T-cell (primary cell): ENCODE measurements at regions not wholly inside any gene's neighbourhood (a gene's known extent, or its start where the extent isn't known, plus 50 kb on each side); places are given as distances from the start of the nearest gene placed in this dataset.

Experiments used
- ATAC-seq, 4 experiments: fragments of 200-7000 bp in 3 of 4; fragments of 150-1000 bp in 1 of 4; cut with Tn5 transposase; replicated peaks in 1 of 4; 1 replicate in 3 of 4; 2 replicates in 1 of 4; pipeline ENCODE4 v1.10.0; 2021; ENCODE audit warnings: moderate library complexity in 3 of 4, mild to moderate bottlenecking in 2 of 4, moderate number of reproducible peaks in 1 of 4
- CTCF ChIA-PET, 2 donors: fragments of 300-600 bp; sonication (Branson Sonifier 250); formaldehyde crosslinking; loops; one replicate each; lab custom pipeline; 2022; ENCODE audit warnings: antibody characterized with exemption in 2 of 2; lab: Charles Lee
- POLR2A ChIA-PET, 2 donors: fragments of 300-600 bp; sonication (Branson Sonifier 250); formaldehyde crosslinking; loops; one replicate each; lab custom pipeline; 2022; ENCODE audit warnings: antibody characterized with exemption in 2 of 2; lab: Charles Lee
- DNase-seq, 35 experiments: peaks; one replicate each; pipeline versions ENCODE4 v3.0.0 to v3.0.0-alpha.2; 2013 to 2023
- H3K27ac ChIP-seq: one replicate; pipeline ENCODE4 v1.5.1; 2013; ENCODE audit warnings: low read length
- H3K27me3 ChIP-seq, 2 experiments: replicated peaks in 1 of 2; 1 replicate in 1 of 2; 2 replicates in 1 of 2; pipeline versions ENCODE4 v1.6.1 to v1.7.0; 2013; ENCODE audit warnings: low read length in 1 of 2, mixed read lengths in 1 of 2; ENCODE audit not compliant: control insufficient read depth in 2 of 2, insufficient read depth in 2 of 2; ENCODE audit errors: extremely low read depth in 1 of 2
- H3K36me3 ChIP-seq, 2 donors: 1 replicate in 1 of 2; 2 replicates in 1 of 2; pipeline versions ENCODE4 v1.6.1 to v1.7.0; 2013; ENCODE audit warnings: low read length in 1 of 2; ENCODE audit not compliant: control insufficient read depth in 2 of 2, insufficient read depth in 1 of 2; ENCODE audit errors: extremely low read depth in 1 of 2
- H3K4me1 ChIP-seq, 2 experiments: 1 replicate in 1 of 2; 2 replicates in 1 of 2; pipeline versions ENCODE4 v1.6.1 to v1.7.0; 2013; ENCODE audit warnings: low read length in 2 of 2, mixed read lengths in 1 of 2; ENCODE audit not compliant: insufficient read depth in 2 of 2, control insufficient read depth in 1 of 2; ENCODE audit errors: extremely low read depth in 1 of 2
- H3K4me3 ChIP-seq, 2 donors: 1 replicate in 1 of 2; 2 replicates in 1 of 2; pipeline versions ENCODE4 v1.5.1 to v1.7.0; 2013; ENCODE audit warnings: mild to moderate bottlenecking in 2 of 2, low read length in 1 of 2, moderate library complexity in 1 of 2; ENCODE audit not compliant: control insufficient read depth in 1 of 2; ENCODE audit errors: extremely low read depth in 1 of 2
- H3K9me3 ChIP-seq: 2 replicates; pipeline ENCODE4 v1.7.0; 2013
- H3K27ac Mint-ChIP-seq, 2 donors: one replicate each; pipeline ENCODE4 v1.8.0; 2020 to 2021; ENCODE audit warnings: mild to moderate bottlenecking in 2 of 2, mixed read lengths in 2 of 2
- H3K27me3 Mint-ChIP-seq, 2 donors: one replicate each; pipeline ENCODE4 v1.8.0; 2021 to 2022; ENCODE audit warnings: mixed read lengths in 2 of 2
- H3K36me3 Mint-ChIP-seq: one replicate; pipeline ENCODE4 v1.8.0; 2021; ENCODE audit warnings: mixed read lengths
- H3K4me1 Mint-ChIP-seq, 3 donors: one replicate each; pipeline ENCODE4 v1.8.0; 2020 to 2022; ENCODE audit warnings: mixed read lengths in 3 of 3, mild to moderate bottlenecking in 1 of 3
- H3K4me3 Mint-ChIP-seq, 3 donors: one replicate each; pipeline ENCODE4 v1.8.0; 2020 to 2022; ENCODE audit warnings: mild to moderate bottlenecking in 3 of 3, mixed read lengths in 3 of 3, moderate library complexity in 3 of 3
- H3K9me3 Mint-ChIP-seq, 3 donors: one replicate each; pipeline ENCODE4 v1.8.0; 2020 to 2022; ENCODE audit warnings: mixed read lengths in 3 of 3
- WGBS: methylation state at CpG from one replicate; pipeline ENCODE4 v1.1.5; 2013; ENCODE audit warnings: missing lambda C conversion rate; ENCODE audit not compliant: insufficient coverage; 5-methylcytosine and 5-hydroxymethylcytosine counted together

GRCh38 chr18:45166836-45167551, 448.3 kb upstream of the SLC14A2 start:
- Mint-ChIP-seq H3K9me3 (no peaks in the 10 kb centered on the region), H3K36me3 (no peaks in the 10 kb centered on the region), H3K4me1 (no peaks in the 10 kb centered on the region), H3K27ac (no peak overlapping the region), H3K27me3 (peaks cover 4 to 8% of the 10 kb centered on the region in 2 donors), H3K4me3 (no peak overlapping the region)
- no peak for ATAC-seq
- no peaks in the 10 kb centered on the region for H3K27me3 ChIP-seq
- ChIA-PET CTCF (no interaction called here), POLR2A (no interaction called here)
- no peaks in the 10 kb centered on the region for H3K36me3 ChIP-seq
- H3K27ac ChIP-seq: no peak overlapping the region
- no peaks in the 10 kb centered on the region for H3K4me1 ChIP-seq
- no peaks in the 10 kb centered on the region for H3K9me3 ChIP-seq
- no peak for DNase-seq
- no peak overlapping the region for H3K4me3 ChIP-seq
- WGBS: 42% methylated on average over 3 of the region's 5 CpGs

GRCh38 chr18:45167631-45168280, 447.5 kb upstream of the SLC14A2 start:
- no peaks in the 10 kb centered on the region for H3K9me3 Mint-ChIP-seq
- ATAC-seq (no peak), DNase-seq (no peak)
- CTCF ChIA-PET: no interaction called here
- H3K27me3 Mint-ChIP-seq: peaks cover 4 to 6% of the 10 kb centered on the region in 2 donors
- no peak overlapping the region for H3K4me3 Mint-ChIP-seq
- no CpG with 5 or more reads among the region's 6 CpGs for WGBS
- Histone ChIP-seq H3K36me3 (no peaks in the 10 kb centered on the region), H3K27me3 (no peaks in the 10 kb centered on the region), H3K4me1 (no peaks in the 10 kb centered on the region), H3K4me3 (no peak overlapping the region), H3K9me3 (no peaks in the 10 kb centered on the region), H3K27ac (no peak overlapping the region)
- H3K27ac Mint-ChIP-seq: no peak overlapping the region
- POLR2A ChIA-PET: no interaction called here
- no peaks in the 10 kb centered on the region for H3K4me1 Mint-ChIP-seq
- H3K36me3 Mint-ChIP-seq: no peaks in the 10 kb centered on the region

GRCh38 chr18:45168866-45169600, 446.2 kb upstream of the SLC14A2 start:
- no peaks in the 10 kb centered on the region for H3K27me3 ChIP-seq
- Mint-ChIP-seq H3K27me3 (peaks cover 0 to 1% of the 10 kb centered on the region in 2 donors), H3K4me1 (peaks cover 0 to 2% (median 2%) of the 10 kb centered on the region in 3 donors), H3K36me3 (no peaks in the 10 kb centered on the region), H3K9me3 (no peaks in the 10 kb centered on the region), H3K4me3 (no peak overlapping the region), H3K27ac (no peak overlapping the region)
- no peak for DNase-seq
- H3K27ac ChIP-seq: no peak overlapping the region
- H3K9me3 ChIP-seq: no peaks in the 10 kb centered on the region
- no peak for ATAC-seq
- ChIA-PET CTCF (no interaction called here), POLR2A (no interaction called here)
- no peak overlapping the region for H3K4me3 ChIP-seq
- no peaks in the 10 kb centered on the region for H3K4me1 ChIP-seq
- no CpG with 5 or more reads among the region's 2 CpGs for WGBS
- H3K36me3 ChIP-seq: no peaks in the 10 kb centered on the region

- Histone ChIP-seq H3K27ac (no peak overlapping the region), H3K9me3 (no peaks in the 10 kb centered on the region), H3K36me3 (no peaks in the 10 kb centered on the region), H3K4me1 (no peaks in the 10 kb centered on the region), H3K27me3 (no peaks in the 10 kb centered on the region), H3K4me3 (no peak overlapping the region)
- Mint-ChIP-seq H3K36me3 (no peaks in the 10 kb centered on the region), H3K4me3 (no peak overlapping the region), H3K27me3 (peaks cover 0 to 1% of the 10 kb centered on the region in 2 donors), H3K4me1 (peaks cover 0 to 2% (median 2%) of the 10 kb centered on the region in 3 donors), H3K27ac (no peak overlapping the region), H3K9me3 (no peaks in the 10 kb centered on the region)
- DNase-seq (no peak), ATAC-seq (no peak)
- POLR2A ChIA-PET: no interaction called here
- CTCF ChIA-PET: no interaction called here
These were observed 445.7 kb upstream of the SLC14A2 start for GRCh38 chr18:45169610-45170009.

- Histone ChIP-seq H3K36me3 (no peaks in the 10 kb centered on the region), H3K9me3 (no peaks in the 10 kb centered on the region), H3K27ac (no peak overlapping the region), H3K4me1 (no peaks in the 10 kb centered on the region), H3K4me3 (no peak overlapping the region), H3K27me3 (no peaks in the 10 kb centered on the region)
- H3K27ac Mint-ChIP-seq: no peak overlapping the region
- POLR2A ChIA-PET: interaction anchor here in 1 of 2 donors (0.7 kb wide), 1 partner anchor 11 kb away, joined by 4 read pairs; no protein-coding TSS in a partner anchor
- CTCF ChIA-PET: no interaction called here
- WGBS: 100% methylated on average over 2 of the region's 4 CpGs
- H3K4me3 Mint-ChIP-seq: no peak overlapping the region
- no peak for ATAC-seq
- peaks cover 0 to 1% of the 10 kb centered on the region in 2 donors for H3K27me3 Mint-ChIP-seq
- H3K36me3 Mint-ChIP-seq: no peaks in the 10 kb centered on the region
- DNase-seq: no peak
- peaks cover 0 to 2% (median 2%) of the 10 kb centered on the region in 3 donors for H3K4me1 Mint-ChIP-seq
- H3K9me3 Mint-ChIP-seq: peaks cover 0 to 3% (median 0%) of the 10 kb centered on the region in 3 donors
These were observed 443.5 kb upstream of the SLC14A2 start for GRCh38 chr18:45171679-45172191.

GRCh38 chr18:45173327-45173726, 441.9 kb upstream of the SLC14A2 start:
- ChIA-PET CTCF (no interaction called here), POLR2A (no interaction called here)
- Mint-ChIP-seq H3K4me1 (peaks cover 0 to 2% (median 2%) of the 10 kb centered on the region in 3 donors), H3K4me3 (no peak overlapping the region), H3K36me3 (no peaks in the 10 kb centered on the region), H3K9me3 (peaks cover 0 to 4% (median 0%) of the 10 kb centered on the region in 3 donors), H3K27ac (no peak overlapping the region), H3K27me3 (peaks cover 3 to 5% of the 10 kb centered on the region in 2 donors)
- DNase-seq: no peak
- no peaks in the 10 kb centered on the region for H3K36me3 ChIP-seq
- no peaks in the 10 kb centered on the region for H3K9me3 ChIP-seq
- no peak overlapping the region for H3K4me3 ChIP-seq
- H3K27ac ChIP-seq: no peak overlapping the region
- 33% methylated on average over 1 of the region's 2 CpGs for WGBS
- ATAC-seq: no peak
- no peaks in the 10 kb centered on the region for H3K27me3 ChIP-seq
- no peaks in the 10 kb centered on the region for H3K4me1 ChIP-seq
